Stomach smooth muscle (tissue), 2 donors: ENCODE measurements at regions not wholly inside any gene's neighbourhood (a gene's known extent, or its start where the extent isn't known, plus 50 kb on each side); places are given as distances from the start of the nearest gene placed in this dataset.

Experiments used
- H3K27ac ChIP-seq: one replicate; pipeline ENCODE4 v1.7.0; 2013; ENCODE audit warnings: mild to moderate bottlenecking, low read length, inconsistent platforms
- H3K27me3 ChIP-seq, 2 donors: one replicate each; pipeline ENCODE4 v1.7.0; 2013; ENCODE audit warnings: low read length in 2 of 2; ENCODE audit not compliant: insufficient read depth in 2 of 2, control insufficient read depth in 1 of 2
- H3K36me3 ChIP-seq, 2 donors: one replicate each; pipeline ENCODE4 v1.7.0; 2013; ENCODE audit warnings: low read length in 2 of 2; ENCODE audit not compliant: control insufficient read depth in 2 of 2, insufficient read depth in 2 of 2
- H3K4me1 ChIP-seq: one replicate; pipeline ENCODE4 v1.7.0; 2013; ENCODE audit warnings: low read length; ENCODE audit not compliant: control insufficient read depth, insufficient read depth
- H3K4me3 ChIP-seq, 2 donors: one replicate each; pipeline ENCODE4 v1.7.0; 2013; ENCODE audit warnings: low read length in 2 of 2
- H3K9ac ChIP-seq, 2 donors: one replicate each; pipeline ENCODE4 v1.7.0; 2013; ENCODE audit warnings: low read length in 2 of 2, mild to moderate bottlenecking in 1 of 2
- H3K9me3 ChIP-seq, 2 donors: one replicate each; pipeline ENCODE4 v1.7.0; 2013; ENCODE audit warnings: low read length in 2 of 2; ENCODE audit not compliant: control insufficient read depth in 2 of 2
- donor health status: healthy.
- donor health status: Pancreatic carcinoma.

DNA sequence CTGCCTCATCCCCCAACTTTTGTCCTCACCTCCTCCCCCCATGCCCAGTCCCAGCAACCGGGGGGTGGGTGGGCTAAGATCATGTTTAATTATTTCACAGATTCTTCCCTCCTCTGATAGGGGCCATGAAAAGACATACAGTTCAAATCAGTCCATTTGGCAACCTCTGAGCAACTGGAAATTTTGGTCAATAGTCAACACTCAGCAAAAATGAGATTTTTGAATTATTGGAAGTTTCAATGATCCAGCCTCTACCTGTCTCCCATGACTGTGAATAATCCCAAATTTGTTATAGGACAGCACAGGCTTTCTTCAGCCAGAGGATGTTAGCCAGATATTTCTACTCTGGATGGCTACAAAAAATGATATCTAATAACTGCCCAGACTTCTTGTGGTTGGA lies 549.9 kb downstream of the TNS1 start:
- Histone ChIP-seq H3K27ac (no peak overlapping the region), H3K9me3 (no peaks in the 10 kb centered on the region), H3K4me1 (peaks cover 4% of the 10 kb centered on the region), H3K36me3 (no peaks in the 10 kb centered on the region), H3K27me3 (no peaks in the 10 kb centered on the region), H3K4me3 (no peak overlapping the region), H3K9ac (no peak overlapping the region)

DNA sequence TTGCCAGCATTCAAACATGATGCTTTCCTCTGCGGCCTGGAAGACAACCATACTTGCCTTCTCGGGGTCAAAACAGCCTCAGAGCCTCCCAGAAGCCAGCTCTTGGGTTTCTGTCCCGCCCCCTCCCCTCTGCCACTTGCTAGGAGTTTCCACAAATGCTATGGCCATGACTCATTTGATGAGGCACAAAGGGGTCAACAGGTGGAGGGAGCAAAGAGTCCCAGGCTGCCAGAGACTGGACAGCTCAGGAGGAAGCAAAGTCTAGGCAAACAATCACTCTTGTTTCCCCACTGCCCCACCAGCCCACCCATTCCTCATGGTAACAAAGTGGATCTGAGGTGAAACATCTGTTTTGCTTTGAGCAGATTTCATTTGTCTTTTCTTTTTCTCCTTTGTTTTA lies 551.1 kb downstream of the TNS1 start:
- Histone ChIP-seq H3K9me3 (no peaks in the 10 kb centered on the region), H3K4me1 (peaks cover 4% of the 10 kb centered on the region), H3K9ac (no peak overlapping the region), H3K27me3 (no peaks in the 10 kb centered on the region), H3K36me3 (no peaks in the 10 kb centered on the region), H3K27ac (no peak overlapping the region), H3K4me3 (no peak overlapping the region)

- no peaks in the 10 kb centered on the region for H3K27me3 ChIP-seq
- H3K27ac ChIP-seq = no peak overlapping the region
- no peak overlapping the region for H3K4me3 ChIP-seq
- no peak overlapping the region for H3K9ac ChIP-seq
- H3K9me3 ChIP-seq = no peaks in the 10 kb centered on the region
- H3K36me3 ChIP-seq = no peaks in the 10 kb centered on the region
- H3K4me1 ChIP-seq = peaks cover 9% of the 10 kb centered on the region
Observed at GRCh38 chr2:217449444-217449843, 553.4 kb downstream of the TNS1 start.

DNA sequence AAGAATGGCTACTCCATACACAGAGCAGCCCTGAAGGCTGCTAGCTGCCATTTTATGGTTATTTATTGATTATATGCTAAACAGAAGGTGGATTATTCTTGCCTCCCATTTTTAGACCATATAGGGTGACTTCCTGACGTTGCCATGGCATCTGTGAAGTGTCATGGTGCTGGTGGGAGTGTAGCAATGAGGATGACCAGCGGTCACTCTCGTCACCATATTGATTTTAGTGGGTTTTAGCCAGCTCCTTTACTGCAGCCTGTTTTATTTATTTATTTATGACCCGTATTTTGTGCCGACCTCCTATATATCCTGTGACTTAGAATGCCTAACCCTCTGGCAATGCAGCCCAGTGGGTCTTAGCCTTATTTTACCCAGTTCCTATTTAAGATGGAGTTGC lies 553.9 kb downstream of the TNS1 start:
- no peaks in the 10 kb centered on the region for H3K9me3 ChIP-seq
- H3K9ac ChIP-seq = no peak overlapping the region
- H3K4me1 ChIP-seq = peaks cover 9% of the 10 kb centered on the region
- H3K36me3 ChIP-seq = no peaks in the 10 kb centered on the region
- H3K27me3 ChIP-seq = no peaks in the 10 kb centered on the region
- no peak overlapping the region for H3K4me3 ChIP-seq
- no peak overlapping the region for H3K27ac ChIP-seq

GRCh38 chr2:217445723-217446122 lies 557.1 kb downstream of the TNS1 start:
- Histone ChIP-seq H3K36me3 (no peaks in the 10 kb centered on the region), H3K9me3 (no peaks in the 10 kb centered on the region), H3K9ac (no peak overlapping the region), H3K4me3 (no peak overlapping the region), H3K27ac (no peak overlapping the region), H3K4me1 (peaks cover 5% of the 10 kb centered on the region), H3K27me3 (no peaks in the 10 kb centered on the region)

- no peak overlapping the region for H3K27ac ChIP-seq
- H3K27me3 ChIP-seq = no peaks in the 10 kb centered on the region
- peaks cover 5% of the 10 kb centered on the region for H3K4me1 ChIP-seq
- H3K9me3 ChIP-seq = no peaks in the 10 kb centered on the region
- H3K9ac ChIP-seq = no peak overlapping the region
- no peak overlapping the region for H3K4me3 ChIP-seq
- H3K36me3 ChIP-seq = no peaks in the 10 kb centered on the region
Observed at GRCh38 chr2:217444932-217445331, 557.9 kb downstream of the TNS1 start.

DNA sequence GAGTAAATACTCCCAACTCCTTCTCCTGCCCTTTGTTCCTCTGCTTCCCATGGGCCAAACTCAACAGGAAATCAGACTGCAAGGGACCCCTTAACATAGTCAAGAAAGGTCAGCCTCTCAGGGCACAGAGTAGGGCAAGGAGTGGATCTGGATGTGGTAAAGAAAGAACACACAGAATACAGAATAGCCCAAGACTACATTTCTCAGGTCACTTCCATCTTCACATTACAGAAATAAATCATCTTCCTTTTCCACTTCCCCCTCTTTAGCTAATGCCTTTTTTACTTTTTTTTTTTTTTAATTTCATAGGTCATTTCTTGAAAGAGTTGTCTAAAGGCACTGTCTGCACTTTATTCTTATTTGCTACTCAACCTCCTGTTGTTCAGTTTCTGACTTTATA lies 558.3 kb downstream of the TNS1 start:
- Histone ChIP-seq H3K27ac (no peak overlapping the region), H3K27me3 (no peaks in the 10 kb centered on the region), H3K4me1 (peaks cover 6% of the 10 kb centered on the region), H3K36me3 (no peaks in the 10 kb centered on the region), H3K9ac (no peak overlapping the region), H3K9me3 (no peaks in the 10 kb centered on the region), H3K4me3 (no peak overlapping the region)

DNA sequence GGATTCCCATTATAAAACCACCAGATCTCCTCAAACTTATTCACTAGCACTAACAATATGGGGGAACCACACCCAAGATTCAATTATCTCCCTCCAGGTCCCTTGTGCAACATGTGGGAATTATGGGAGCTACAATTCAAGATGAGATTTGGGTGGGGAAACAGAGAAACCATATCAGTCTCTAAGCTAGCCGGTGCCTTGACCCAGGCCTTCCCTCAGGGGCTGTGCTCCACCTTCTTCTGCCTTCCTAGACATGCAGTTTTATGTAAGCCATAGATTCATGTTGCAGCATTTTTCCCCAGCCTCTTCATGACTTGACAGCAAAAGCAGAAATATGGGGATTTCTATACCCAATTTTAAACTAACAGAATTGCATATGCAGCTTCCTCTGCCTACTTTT lies 559.2 kb downstream of the TNS1 start:
- no peak overlapping the region for H3K27ac ChIP-seq
- H3K27me3 ChIP-seq = no peaks in the 10 kb centered on the region
- no peak overlapping the region for H3K9ac ChIP-seq
- H3K4me3 ChIP-seq = no peak overlapping the region
- H3K4me1 ChIP-seq = peaks cover 11% of the 10 kb centered on the region
- no peaks in the 10 kb centered on the region for H3K36me3 ChIP-seq
- H3K9me3 ChIP-seq = no peaks in the 10 kb centered on the region

DNA sequence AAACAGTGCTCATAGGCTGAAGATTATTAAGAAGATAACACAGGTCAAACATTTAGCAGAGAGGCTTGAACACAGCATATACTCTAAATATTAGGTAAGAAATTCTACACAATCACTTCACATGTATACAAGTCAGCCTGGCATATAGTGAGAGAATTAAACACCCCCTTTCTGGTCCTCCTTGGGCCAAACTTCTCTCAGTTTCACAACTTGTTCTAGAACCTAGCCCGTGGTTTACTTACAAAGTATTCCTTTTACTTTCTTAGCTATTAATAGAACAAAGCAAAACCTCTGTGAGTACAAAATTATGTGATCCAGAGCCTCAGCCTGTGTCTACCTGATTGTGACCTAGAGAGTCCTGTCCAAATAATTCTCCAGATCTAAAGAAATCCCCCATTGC lies 562.8 kb downstream of the TNS1 start:
- H3K27ac ChIP-seq = peak overlapping the region; percentile 53
- no peaks in the 10 kb centered on the region for H3K9me3 ChIP-seq
- no peak overlapping the region for H3K9ac ChIP-seq
- H3K4me3 ChIP-seq = no peak overlapping the region
- H3K27me3 ChIP-seq = no peaks in the 10 kb centered on the region
- peaks cover 35% of the 10 kb centered on the region for H3K4me1 ChIP-seq
- H3K36me3 ChIP-seq = no peaks in the 10 kb centered on the region

DNA sequence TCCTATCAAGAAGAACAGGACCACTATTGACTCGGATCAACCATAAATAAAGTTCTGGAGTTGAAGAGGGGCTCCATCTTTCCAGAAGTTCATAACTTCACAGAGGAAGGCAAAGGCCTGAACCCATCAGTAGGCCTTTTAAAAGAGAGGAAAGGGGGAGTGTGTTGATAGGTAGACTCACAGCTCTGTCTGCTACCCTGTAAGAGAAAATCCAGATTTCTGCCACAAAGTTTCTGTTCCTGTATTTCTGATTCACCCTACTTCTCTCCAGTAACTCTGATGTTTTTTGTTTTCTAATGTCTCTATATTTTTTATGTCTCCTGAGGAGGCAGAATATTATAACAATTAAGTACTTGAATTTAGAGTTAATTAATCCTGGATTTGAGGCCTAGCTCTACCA lies 564.0 kb downstream of the TNS1 start:
- H3K27me3 ChIP-seq = no peaks in the 10 kb centered on the region
- H3K4me3 ChIP-seq = no peak overlapping the region
- H3K9me3 ChIP-seq = no peaks in the 10 kb centered on the region
- H3K27ac ChIP-seq = no peak overlapping the region
- no peaks in the 10 kb centered on the region for H3K36me3 ChIP-seq
- H3K4me1 ChIP-seq = peaks cover 47% of the 10 kb centered on the region
- no peak overlapping the region for H3K9ac ChIP-seq

DNA sequence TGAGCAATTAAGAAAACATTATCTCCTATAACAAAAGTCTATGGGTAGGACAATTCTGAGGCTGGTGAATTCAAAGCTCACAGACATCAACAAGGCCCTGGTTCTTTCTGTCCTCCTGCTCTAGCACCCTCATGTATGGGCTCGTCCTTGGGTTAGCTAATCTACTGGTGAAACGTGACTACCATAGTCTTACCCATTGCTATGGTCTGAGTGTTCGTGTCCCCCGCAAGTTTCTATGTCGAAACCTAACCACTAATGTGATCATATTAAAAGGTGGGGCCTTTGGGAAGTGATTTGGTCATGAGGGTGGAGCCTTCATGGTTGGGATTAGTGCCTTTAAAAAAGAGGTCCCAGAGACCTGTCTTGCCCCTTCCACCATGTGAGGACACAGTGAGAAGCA lies 564.7 kb downstream of the TNS1 start:
- H3K9me3 ChIP-seq = no peaks in the 10 kb centered on the region
- H3K27me3 ChIP-seq = no peaks in the 10 kb centered on the region
- peak overlapping the region; percentile 31 for H3K27ac ChIP-seq
- no peaks in the 10 kb centered on the region for H3K36me3 ChIP-seq
- H3K4me1 ChIP-seq = peaks cover 54% of the 10 kb centered on the region
- no peak overlapping the region for H3K4me3 ChIP-seq
- no peak overlapping the region for H3K9ac ChIP-seq
